ENCODE measurements at regions not wholly inside any gene's neighbourhood (a gene's known extent, or its start where the extent isn't known, plus 50 kb on each side); places are given as distances from the start of the nearest gene placed in this dataset.

DNA sequence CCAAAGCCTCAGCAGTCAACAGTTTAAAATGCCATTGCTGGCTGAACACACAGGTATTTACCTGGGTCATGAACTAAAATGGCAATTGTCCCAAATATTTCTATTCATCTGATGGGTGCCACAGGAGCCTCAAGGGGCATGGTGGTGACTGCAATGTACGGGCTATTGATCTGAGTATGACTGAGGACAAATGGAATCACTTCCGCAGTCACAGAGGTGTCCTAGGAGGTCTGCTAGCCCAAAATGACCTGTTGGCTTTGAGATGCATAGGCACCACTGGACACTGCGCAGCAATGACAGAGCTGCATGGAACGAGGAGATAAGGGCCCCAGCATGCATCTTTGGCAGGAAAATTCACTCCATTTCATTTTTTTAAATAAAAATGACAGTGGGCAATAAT lies 474.1 kb upstream of the SOX5 start:
- Histone ChIP-seq H3K27me3 (ENCODE audit: control insufficient read depth, insufficient read depth, low read length) (no peaks in the 10 kb centered on the region), H3K36me3 (ENCODE audit: control insufficient read depth, insufficient read depth, low read length) (no peaks in the 10 kb centered on the region), H3K4me3 (ENCODE audit: low read depth, low read length) (no peak overlapping the region)
- DNase-seq (ENCODE audit: low read depth): no peak
- POLR2A ChIA-PET: no interaction called here
- TF ChIP-seq, protein P1, sequence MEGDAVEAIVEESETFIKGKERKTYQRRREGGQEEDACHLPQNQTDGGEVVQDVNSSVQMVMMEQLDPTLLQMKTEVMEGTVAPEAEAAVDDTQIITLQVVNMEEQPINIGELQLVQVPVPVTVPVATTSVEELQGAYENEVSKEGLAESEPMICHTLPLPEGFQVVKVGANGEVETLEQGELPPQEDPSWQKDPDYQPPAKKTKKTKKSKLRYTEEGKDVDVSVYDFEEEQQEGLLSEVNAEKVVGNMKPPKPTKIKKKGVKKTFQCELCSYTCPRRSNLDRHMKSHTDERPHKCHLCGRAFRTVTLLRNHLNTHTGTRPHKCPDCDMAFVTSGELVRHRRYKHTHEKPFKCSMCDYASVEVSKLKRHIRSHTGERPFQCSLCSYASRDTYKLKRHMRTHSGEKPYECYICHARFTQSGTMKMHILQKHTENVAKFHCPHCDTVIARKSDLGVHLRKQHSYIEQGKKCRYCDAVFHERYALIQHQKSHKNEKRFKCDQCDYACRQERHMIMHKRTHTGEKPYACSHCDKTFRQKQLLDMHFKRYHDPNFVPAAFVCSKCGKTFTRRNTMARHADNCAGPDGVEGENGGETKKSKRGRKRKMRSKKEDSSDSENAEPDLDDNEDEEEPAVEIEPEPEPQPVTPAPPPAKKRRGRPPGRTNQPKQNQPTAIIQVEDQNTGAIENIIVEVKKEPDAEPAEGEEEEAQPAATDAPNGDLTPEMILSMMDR (IDR thresholded peaks at IDR 0.05; ENCODE audit: insufficient read depth, low read depth, low read length): no peak
- CTCF ChIA-PET: no interaction called here

DNA sequence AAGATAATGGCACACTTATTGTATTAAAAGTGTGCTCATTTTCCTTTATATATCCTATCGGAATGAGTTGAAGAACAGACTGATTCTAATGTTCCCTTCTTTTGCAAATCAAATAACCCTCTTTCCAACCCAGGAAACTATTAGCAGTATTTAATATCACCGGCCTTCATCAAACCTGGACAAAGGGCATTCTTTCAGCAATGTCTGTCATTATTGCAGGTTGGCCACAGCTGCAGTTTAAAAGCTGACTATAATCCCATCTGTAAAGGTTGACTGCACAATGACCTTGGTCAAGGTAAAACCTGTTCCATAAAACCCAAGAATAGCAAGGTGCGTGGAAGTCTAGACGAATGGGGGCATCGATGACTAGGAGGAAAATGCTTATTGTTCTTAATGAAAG lies 472.3 kb upstream of the SOX5 start:
- ChIA-PET CTCF (no interaction called here), POLR2A (no interaction called here)
- Histone ChIP-seq H3K36me3 (ENCODE audit: control insufficient read depth, insufficient read depth, low read length) (no peaks in the 10 kb centered on the region), H3K27me3 (ENCODE audit: control insufficient read depth, insufficient read depth, low read length) (no peaks in the 10 kb centered on the region), H3K4me3 (ENCODE audit: low read depth, low read length) (no peak overlapping the region)
- no peak for DNase-seq (ENCODE audit: low read depth)
- TF ChIP-seq, protein P1 (IDR thresholded peaks at IDR 0.05; ENCODE audit: insufficient read depth, low read depth, low read length): no peak

DNA sequence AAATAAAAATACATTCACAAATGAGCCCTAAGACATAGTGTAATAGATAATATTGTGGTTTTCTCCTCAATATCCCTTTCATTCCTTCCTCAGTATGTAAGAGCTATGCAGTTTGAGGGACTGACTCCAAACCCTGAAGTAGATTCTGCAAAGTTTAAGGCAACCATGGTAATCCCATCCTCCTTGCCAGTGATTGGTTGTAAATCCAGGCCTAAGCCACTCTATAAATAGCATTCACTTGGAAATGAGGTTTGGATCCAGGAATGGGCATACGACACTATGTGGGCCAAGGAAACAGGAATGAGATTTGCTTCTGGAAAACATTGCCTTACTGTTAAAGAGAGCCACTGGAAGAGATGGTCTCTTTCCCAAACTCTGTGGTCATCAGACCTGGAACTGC lies 468.7 kb upstream of the SOX5 start:
- CTCF ChIA-PET: no interaction called here
- H3K27me3 ChIP-seq (ENCODE audit: control insufficient read depth, insufficient read depth, low read length): no peaks in the 10 kb centered on the region
- no peaks in the 10 kb centered on the region for H3K36me3 ChIP-seq (ENCODE audit: control insufficient read depth, insufficient read depth, low read length)
- TF ChIP-seq, protein P1 (IDR thresholded peaks at IDR 0.05; ENCODE audit: insufficient read depth, low read depth, low read length): no peak
- H3K4me3 ChIP-seq (ENCODE audit: low read depth, low read length): no peak overlapping the region
- POLR2A ChIA-PET: no interaction called here
- DNase-seq (ENCODE audit: low read depth): no peak

DNA sequence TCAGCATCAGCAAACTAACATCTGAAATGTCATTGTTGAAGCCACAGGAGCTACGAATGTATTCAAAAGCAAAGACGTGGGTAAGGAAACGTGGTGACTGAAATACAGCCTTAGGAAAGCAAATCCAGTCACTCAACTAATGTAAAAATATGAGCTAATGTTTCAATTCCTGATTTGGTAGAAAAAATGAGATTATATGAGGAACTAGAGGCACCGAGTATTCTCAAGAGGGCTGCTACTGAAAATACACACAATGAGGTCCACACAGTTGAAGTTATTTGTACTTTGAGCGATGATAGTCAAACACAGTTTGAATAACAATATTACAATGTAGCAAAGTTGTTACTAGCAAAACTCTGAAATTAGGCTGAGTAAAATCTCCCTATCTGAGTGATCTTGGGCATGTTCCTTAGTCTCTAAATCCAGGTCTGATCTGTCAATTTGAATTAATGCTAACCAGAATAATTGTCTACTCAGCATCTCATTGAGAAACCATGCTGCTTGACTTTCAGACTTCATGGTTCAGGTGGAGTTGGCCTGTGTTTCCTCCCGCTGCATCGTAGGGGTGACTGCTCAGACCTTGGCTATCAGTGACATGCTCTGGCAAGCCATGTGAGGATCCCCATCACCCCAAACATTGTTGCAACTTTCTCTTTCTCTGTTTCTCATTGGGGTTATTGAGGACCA lies 467.1 kb upstream of the SOX5 start:
- H3K27me3 ChIP-seq (ENCODE audit: control insufficient read depth, insufficient read depth, low read length): no peaks in the 10 kb centered on the region
- H3K36me3 ChIP-seq (ENCODE audit: control insufficient read depth, insufficient read depth, low read length): no peaks in the 10 kb centered on the region
- ChIA-PET POLR2A (no interaction called here), CTCF (no interaction called here)
- TF ChIP-seq, protein P1 (IDR thresholded peaks at IDR 0.05; ENCODE audit: insufficient read depth, low read depth, low read length): no peak
- no peak for DNase-seq (ENCODE audit: low read depth)
- no peak overlapping the region for H3K4me3 ChIP-seq (ENCODE audit: low read depth, low read length)

DNA sequence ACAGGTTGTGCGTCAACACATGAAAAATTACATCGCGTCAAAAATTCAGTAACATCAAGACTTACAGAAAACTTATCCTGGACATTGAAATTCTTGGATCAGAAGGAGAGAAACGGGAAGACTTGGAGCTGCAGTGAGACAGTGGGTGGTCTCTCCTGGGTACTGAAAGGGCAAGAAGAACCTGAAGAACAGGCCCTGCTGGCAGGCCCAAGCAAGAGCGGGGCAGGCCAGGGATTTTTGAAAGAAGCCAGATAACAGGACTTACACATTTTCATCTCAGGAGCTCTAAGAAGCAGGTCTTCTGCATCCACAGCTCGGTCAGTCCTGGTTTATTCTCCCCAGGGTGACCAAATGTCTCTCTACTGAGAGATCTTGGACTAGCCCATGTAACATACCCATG lies 466.5 kb upstream of the SOX5 start:
- TF ChIP-seq, protein P1 (IDR thresholded peaks at IDR 0.05; ENCODE audit: insufficient read depth, low read depth, low read length): no peak
- Histone ChIP-seq H3K4me3 (ENCODE audit: low read depth, low read length) (no peak overlapping the region), H3K27me3 (ENCODE audit: control insufficient read depth, insufficient read depth, low read length) (no peaks in the 10 kb centered on the region), H3K36me3 (ENCODE audit: control insufficient read depth, insufficient read depth, low read length) (no peaks in the 10 kb centered on the region)
- ChIA-PET CTCF (no interaction called here), POLR2A (no interaction called here)
- DNase-seq (ENCODE audit: low read depth): no peak
